Stimulated activated naive CD8-positive, alpha-beta T cell treated with anti-CD3 and anti-CD28 coated beads, Interleukin-15, amount 100 ng/mL, for 72 hours (primary cell): ENCODE measurements at regions not wholly inside any gene's neighbourhood (a gene's known extent, or its start where the extent isn't known, plus 50 kb on each side); places are given as distances from the start of the nearest gene placed in this dataset.

Source experiments
- ATAC-seq: fragments of 150-1000 bp; cut with Tn5 transposase; 2 replicates; pipeline ENCODE4 v1.10.0; 2021; ENCODE audit warnings: mild to moderate bottlenecking, moderate library complexity
- DNase-seq, 2 donors: peaks; one replicate each; pipeline ENCODE4 v3.0.0; 2021 to 2022
- H3K27ac Mint-ChIP-seq, 2 donors: one replicate each; pipeline ENCODE4 v1.8.0; 2022; ENCODE audit warnings: mild to moderate bottlenecking in 2 of 2, mixed read lengths in 2 of 2, moderate library complexity in 2 of 2
- H3K27me3 Mint-ChIP-seq: one replicate; pipeline ENCODE4 v1.8.0; 2022; ENCODE audit warnings: mixed read lengths
- H3K4me1 Mint-ChIP-seq: one replicate; pipeline ENCODE4 v1.8.0; 2022; ENCODE audit warnings: mild to moderate bottlenecking, mixed read lengths
- H3K4me3 Mint-ChIP-seq, 2 donors: one replicate each; pipeline ENCODE4 v1.8.0; 2022; ENCODE audit warnings: mild to moderate bottlenecking in 2 of 2, mixed read lengths in 2 of 2, moderate library complexity in 1 of 2
- H3K9me3 Mint-ChIP-seq, 2 donors: one replicate each; pipeline ENCODE4 v1.8.0; 2022; ENCODE audit warnings: mixed read lengths in 2 of 2

- Mint-ChIP-seq H3K9me3 (peaks cover 0 to 8% of the 10 kb centered on the region in 2 donors), H3K27me3 (peaks cover 59% of the 10 kb centered on the region), H3K4me3 (no peak overlapping the region), H3K27ac (no peak overlapping the region), H3K4me1 (peaks cover 25% of the 10 kb centered on the region)
- DNase-seq: no peak
- no peak for ATAC-seq
Measured at GRCh38 chr3:159761369-159761768, 227.3 kb upstream of the IL12A start.

GRCh38 chr3:159761848-159762635 is 226.6 kb upstream of the IL12A start:
- ATAC-seq (no peak), DNase-seq (no peak)
- peaks cover 0 to 2% of the 10 kb centered on the region in 2 donors for H3K9me3 Mint-ChIP-seq
- H3K4me1 Mint-ChIP-seq: peaks cover 25% of the 10 kb centered on the region
- H3K4me3 Mint-ChIP-seq: no peak overlapping the region
- peaks cover 65% of the 10 kb centered on the region for H3K27me3 Mint-ChIP-seq
- no peak overlapping the region for H3K27ac Mint-ChIP-seq

- ATAC-seq (peak; percentile 72), DNase-seq (peak in 1 of 2 donors; percentile 36)
- Mint-ChIP-seq H3K27ac (no peak overlapping the region), H3K27me3 (peaks cover 76% of the 10 kb centered on the region), H3K9me3 (no peaks in the 10 kb centered on the region), H3K4me1 (peaks cover 25% of the 10 kb centered on the region), H3K4me3 (peak overlapping the region; percentile 77 to 78)
Measured at GRCh38 chr3:159763011-159763601, 225.5 kb upstream of the IL12A start.

GRCh38 chr3:159763602-159764489 is 224.8 kb upstream of the IL12A start:
- ATAC-seq (peak; percentile 78), DNase-seq (peak; percentile 35 to 52)
- Mint-ChIP-seq H3K4me3 (peak overlapping the region; percentile 83 to 84), H3K9me3 (no peaks in the 10 kb centered on the region), H3K27me3 (peaks cover 83% of the 10 kb centered on the region), H3K4me1 (peaks cover 25% of the 10 kb centered on the region), H3K27ac (no peak overlapping the region)

- no peak overlapping the region for H3K27ac Mint-ChIP-seq
- no peak for DNase-seq
- peaks cover 25% of the 10 kb centered on the region for H3K4me1 Mint-ChIP-seq
- H3K27me3 Mint-ChIP-seq: peaks cover 89% of the 10 kb centered on the region
- no peak for ATAC-seq
- no peaks in the 10 kb centered on the region for H3K9me3 Mint-ChIP-seq
- peak overlapping the region; percentile 83 to 84 for H3K4me3 Mint-ChIP-seq
Measured at GRCh38 chr3:159764490-159765029, 224.1 kb upstream of the IL12A start.

GRCh38 chr3:159765030-159765859 is 223.4 kb upstream of the IL12A start:
- ATAC-seq (peak; percentile 1), DNase-seq (no peak)
- Mint-ChIP-seq H3K27me3 (peaks cover 89% of the 10 kb centered on the region), H3K4me3 (peak overlapping the region; percentile 34 to 56), H3K4me1 (peaks cover 25% of the 10 kb centered on the region), H3K27ac (no peak overlapping the region), H3K9me3 (no peaks in the 10 kb centered on the region)

- no peak for DNase-seq
- no peak for ATAC-seq
- H3K27ac Mint-ChIP-seq: no peak overlapping the region
- H3K4me3 Mint-ChIP-seq: peak overlapping the region; percentile 34 to 56
- H3K9me3 Mint-ChIP-seq: no peaks in the 10 kb centered on the region
- H3K4me1 Mint-ChIP-seq: peaks cover 25% of the 10 kb centered on the region
- H3K27me3 Mint-ChIP-seq: peaks cover 84% of the 10 kb centered on the region
Measured at GRCh38 chr3:159765860-159766294, 222.8 kb upstream of the IL12A start.

- DNase-seq (no peak), ATAC-seq (no peak)
- H3K27ac Mint-ChIP-seq: no peak overlapping the region
- H3K4me1 Mint-ChIP-seq: peaks cover 25% of the 10 kb centered on the region
- H3K4me3 Mint-ChIP-seq: no peak overlapping the region
- H3K9me3 Mint-ChIP-seq: no peaks in the 10 kb centered on the region
- peaks cover 78% of the 10 kb centered on the region for H3K27me3 Mint-ChIP-seq
Measured at GRCh38 chr3:159766563-159767185, 222.0 kb upstream of the IL12A start.

- H3K27ac Mint-ChIP-seq: no peak overlapping the region
- ATAC-seq: no peak
- no peaks in the 10 kb centered on the region for H3K4me1 Mint-ChIP-seq
Measured at GRCh38 chr3:159770998-159771397, 217.6 kb upstream of the IL12A start.

GRCh38 chr3:159771865-159772611 is 216.6 kb upstream of the IL12A start:
- ATAC-seq (no peak), DNase-seq (no peak)
- H3K27ac Mint-ChIP-seq: no peak overlapping the region
- no peaks in the 10 kb centered on the region for H3K9me3 Mint-ChIP-seq
- peaks cover 64% of the 10 kb centered on the region for H3K27me3 Mint-ChIP-seq
- no peaks in the 10 kb centered on the region for H3K4me1 Mint-ChIP-seq
- no peak overlapping the region for H3K4me3 Mint-ChIP-seq

More at GRCh38 chr3:159770998-159771397, 217.6 kb upstream of the IL12A start:
- H3K27me3 Mint-ChIP-seq: peaks cover 65% of the 10 kb centered on the region
- H3K4me3 Mint-ChIP-seq: no peak overlapping the region
- DNase-seq: no peak
- H3K9me3 Mint-ChIP-seq: no peaks in the 10 kb centered on the region

GRCh38 chr3:159773706-159774105 is 214.9 kb upstream of the IL12A start:
- ATAC-seq: no peak
- Mint-ChIP-seq H3K4me3 (no peak overlapping the region), H3K9me3 (no peaks in the 10 kb centered on the region), H3K27ac (no peak overlapping the region), H3K4me1 (no peaks in the 10 kb centered on the region), H3K27me3 (peaks cover 48% of the 10 kb centered on the region)
- no peak for DNase-seq

- Mint-ChIP-seq H3K27me3 (peaks cover 41% of the 10 kb centered on the region), H3K9me3 (no peaks in the 10 kb centered on the region), H3K4me3 (no peak overlapping the region), H3K4me1 (no peaks in the 10 kb centered on the region), H3K27ac (no peak overlapping the region)
- ATAC-seq (no peak), DNase-seq (no peak)
Measured at GRCh38 chr3:159775372-159775961, 213.2 kb upstream of the IL12A start.

GRCh38 chr3:159776779-159777178 is 211.9 kb upstream of the IL12A start:
- DNase-seq: no peak
- no peak overlapping the region for H3K4me3 Mint-ChIP-seq
- no peak overlapping the region for H3K27ac Mint-ChIP-seq
- H3K27me3 Mint-ChIP-seq: peaks cover 38% of the 10 kb centered on the region
- no peak for ATAC-seq
- no peaks in the 10 kb centered on the region for H3K4me1 Mint-ChIP-seq
- no peaks in the 10 kb centered on the region for H3K9me3 Mint-ChIP-seq
